Pancreas (tissue), 10 donors: ENCODE measurements at regions not wholly inside any gene's neighbourhood (a gene's known extent, or its start where the extent isn't known, plus 50 kb on each side); places are given as distances from the start of the nearest gene placed in this dataset.
A peak's percentile ranks its signal among the peaks of the same experiment; 100 is the strongest.

Experiments
- ATAC-seq, 4 donors: fragments of 200-7000 bp; cut with Tn5 transposase; one replicate each; pipeline versions ENCODE4 v1.8.0 to v1.9.1; 2020; ENCODE audit warnings: mild to moderate bottlenecking in 4 of 4, moderate library complexity in 4 of 4
- DNase-seq, 6 donors: peaks; one replicate each; pipeline ENCODE4 v3.0.0-alpha.2; 2020
- FAIRE-seq: peaks from 2 replicates; lab custom pipeline; 2012; peaks lifted over from hg19 to GRCh38; lab: Jason Lieb, UNC
- H3K27ac ChIP-seq, 4 donors: fragments of 200-600 bp; sonication (generic); 1 replicate in 3 of 4; 2 replicates in 1 of 4; pipeline versions ENCODE4 v1.5.0 to v1.8.0; 2020
- H3K27me3 ChIP-seq, 4 donors: fragments of 200-600 bp; one replicate each; pipeline ENCODE4 v1.8.0; 2021
- H3K36me3 ChIP-seq, 3 donors: fragments of 200-600 bp; sonication (generic) in 1 of 3; one replicate each; pipeline versions ENCODE4 v1.5.0 to v1.8.0; 2020 to 2021
- H3K4me1 ChIP-seq, 3 donors: fragments of 200-600 bp; one replicate each; pipeline ENCODE4 v1.8.0; 2021
- H3K4me3 ChIP-seq, 4 donors: fragments of 200-600 bp; sonication (generic) in 2 of 4; one replicate each; pipeline versions ENCODE4 v1.5.0 to v1.8.0; 2020 to 2021
- H3K9me3 ChIP-seq, 4 donors: fragments of 200-600 bp; one replicate each; pipeline ENCODE4 v1.8.0; 2021
- WGBS, 2 donors: extraction: QIAGEN DNeasy Blood & Tissue Kit; methylation state at CpG; one replicate each; pipeline ENCODE4 v1.1.7; 2013; 5-methylcytosine and 5-hydroxymethylcytosine counted together
- intact Hi-C, 3 donors: fragments of 100-400 bp; cut with DNase I; formaldehyde crosslinking; loops; one replicate each; pipeline versions ENCODE4 v1.11.1 to v1.14.2; 2022
- TF ChIP-seq, protein P1 (sequence below), 4 donors: fragments of 200-600 bp; sonication (generic) in 3 of 4; IDR thresholded peaks; one replicate each; pipeline versions ENCODE4 v1.5.0 to v1.8.0; 2021; ENCODE audit warnings: antibody characterized with exemption in 4 of 4
- donor health status: healthy with polysubstance abuse.
- donor health status: DM: no; HTN: no; CAD: no; lungs with moderate emphysema.
- donor health status: DM: no; HTN: no; CAD: no.
- donor health status: control.
- donor health status: control.
- donor health status: Bipolar disorder and iron deficiency.
- donor health status: DM: yes; HTN: yes; CAD: no.
- donor health status: DM: no; HTN: no; CAD: no.
- donor health status: DM: no; HTN: no; CAD: no.
- donor health status: DM: yes; HTN: yes; CAD: no.

DNA sequence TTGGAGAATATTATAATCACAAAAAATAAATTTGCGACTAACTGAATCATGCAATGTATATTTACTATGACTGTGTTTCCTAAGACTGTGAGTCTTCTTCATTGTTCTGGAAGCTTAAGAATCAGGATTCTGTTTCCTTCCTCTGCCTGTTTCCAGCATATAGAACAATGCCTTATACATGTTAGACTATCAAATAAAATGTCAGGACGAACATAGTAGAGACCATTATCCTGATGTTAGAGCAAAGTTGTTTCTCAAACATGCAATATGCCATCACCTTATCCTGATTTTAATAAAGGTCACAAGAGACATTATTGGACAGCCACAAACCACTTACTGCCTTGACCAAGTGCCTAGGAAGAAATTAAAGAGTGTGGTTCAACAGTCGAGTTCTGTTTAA is 457.4 kb upstream of the AGTR1 start:
- Histone ChIP-seq H3K36me3 (no peaks in the 10 kb centered on the region), H3K27ac (no peak overlapping the region), H3K27me3 (no peaks in the 10 kb centered on the region), H3K4me3 (no peak overlapping the region), H3K4me1 (no peaks in the 10 kb centered on the region), H3K9me3 (no peaks in the 10 kb centered on the region)
- TF ChIP-seq, protein P1, sequence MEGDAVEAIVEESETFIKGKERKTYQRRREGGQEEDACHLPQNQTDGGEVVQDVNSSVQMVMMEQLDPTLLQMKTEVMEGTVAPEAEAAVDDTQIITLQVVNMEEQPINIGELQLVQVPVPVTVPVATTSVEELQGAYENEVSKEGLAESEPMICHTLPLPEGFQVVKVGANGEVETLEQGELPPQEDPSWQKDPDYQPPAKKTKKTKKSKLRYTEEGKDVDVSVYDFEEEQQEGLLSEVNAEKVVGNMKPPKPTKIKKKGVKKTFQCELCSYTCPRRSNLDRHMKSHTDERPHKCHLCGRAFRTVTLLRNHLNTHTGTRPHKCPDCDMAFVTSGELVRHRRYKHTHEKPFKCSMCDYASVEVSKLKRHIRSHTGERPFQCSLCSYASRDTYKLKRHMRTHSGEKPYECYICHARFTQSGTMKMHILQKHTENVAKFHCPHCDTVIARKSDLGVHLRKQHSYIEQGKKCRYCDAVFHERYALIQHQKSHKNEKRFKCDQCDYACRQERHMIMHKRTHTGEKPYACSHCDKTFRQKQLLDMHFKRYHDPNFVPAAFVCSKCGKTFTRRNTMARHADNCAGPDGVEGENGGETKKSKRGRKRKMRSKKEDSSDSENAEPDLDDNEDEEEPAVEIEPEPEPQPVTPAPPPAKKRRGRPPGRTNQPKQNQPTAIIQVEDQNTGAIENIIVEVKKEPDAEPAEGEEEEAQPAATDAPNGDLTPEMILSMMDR (IDR thresholded peaks at IDR 0.05) = no peak
- FAIRE-seq (no peak), DNase-seq (no peak), ATAC-seq (no peak)
- intact Hi-C loops = no loop called here
- WGBS, 2 donors = 72 to 82% methylated on average over 3 of the region's 3 CpGs

DNA sequence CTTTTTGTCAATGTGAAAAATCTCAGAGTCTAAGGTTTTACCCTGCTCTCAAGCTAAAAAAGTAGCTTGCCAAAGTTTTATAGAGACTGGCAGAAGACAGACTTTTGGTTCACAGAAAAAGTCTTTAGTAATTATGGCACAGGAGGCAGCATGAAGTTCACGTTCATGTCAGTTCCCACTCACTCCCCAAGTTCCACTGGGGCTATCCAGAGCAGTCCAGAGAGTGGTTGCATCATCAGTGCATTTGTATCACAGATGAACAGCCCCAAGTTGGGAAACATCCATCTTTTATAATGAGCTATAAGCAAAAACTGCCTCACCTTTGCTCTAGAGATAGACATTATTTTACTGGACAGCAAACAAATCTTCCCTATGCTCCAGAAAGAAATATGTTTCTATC is 454.1 kb upstream of the AGTR1 start:
- intact Hi-C loops = no loop called here
- Histone ChIP-seq H3K36me3 (no peaks in the 10 kb centered on the region), H3K4me1 (no peaks in the 10 kb centered on the region), H3K9me3 (no peaks in the 10 kb centered on the region), H3K27me3 (no peaks in the 10 kb centered on the region), H3K27ac (no peak overlapping the region), H3K4me3 (no peak overlapping the region)
- whole genome bisulfite sequencing, 2 donors = 78 to 80% methylated on average over 1 of the region's 1 CpG
- TF ChIP-seq, protein P1 (IDR thresholded peaks at IDR 0.05) = no peak
- DNase-seq (no peak), ATAC-seq (no peak), FAIRE-seq (no peak)

DNA sequence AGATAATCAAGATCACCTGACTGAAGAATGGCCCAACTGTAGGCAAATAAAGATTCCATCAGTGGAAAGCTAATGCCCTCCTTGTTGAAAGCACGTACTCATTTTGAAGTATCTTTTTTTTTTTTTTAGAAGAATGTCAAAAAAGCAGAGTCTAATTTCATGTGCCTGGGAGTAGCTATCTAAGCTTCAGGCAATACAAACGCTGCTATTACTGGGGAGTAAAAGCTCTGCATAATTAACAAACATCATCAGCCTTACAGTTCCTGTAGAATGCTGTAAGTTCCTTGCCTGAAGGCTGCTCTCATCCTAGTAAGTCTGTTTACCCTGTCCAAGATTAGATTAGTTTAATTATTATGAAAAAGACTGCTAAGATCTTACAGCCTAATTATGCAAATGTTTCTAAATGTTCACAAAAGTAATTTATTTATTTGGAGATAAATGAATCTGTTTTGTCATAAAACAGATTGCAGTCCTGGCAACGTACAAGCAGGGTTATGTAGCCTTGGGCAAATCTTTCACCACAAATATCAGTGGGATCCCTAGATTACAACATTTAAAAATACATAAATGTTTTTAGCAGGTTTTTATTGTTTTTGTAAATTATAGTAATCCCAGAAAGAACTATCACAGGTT is 451.3 kb upstream of the AGTR1 start:
- no peak overlapping the region for H3K4me3 ChIP-seq
- no peaks in the 10 kb centered on the region for H3K9me3 ChIP-seq
- FAIRE-seq (no peak), DNase-seq (no peak), ATAC-seq (no peak)
- H3K36me3 ChIP-seq = no peaks in the 10 kb centered on the region
- intact Hi-C loops = no loop called here
- TF ChIP-seq, protein P1 (IDR thresholded peaks at IDR 0.05) = no peak
- no peaks in the 10 kb centered on the region for H3K4me1 ChIP-seq
- H3K27me3 ChIP-seq = no peaks in the 10 kb centered on the region
- no peak overlapping the region for H3K27ac ChIP-seq
- WGBS, 2 donors = 34% methylated on average over 3 of the region's 3 CpGs

DNA sequence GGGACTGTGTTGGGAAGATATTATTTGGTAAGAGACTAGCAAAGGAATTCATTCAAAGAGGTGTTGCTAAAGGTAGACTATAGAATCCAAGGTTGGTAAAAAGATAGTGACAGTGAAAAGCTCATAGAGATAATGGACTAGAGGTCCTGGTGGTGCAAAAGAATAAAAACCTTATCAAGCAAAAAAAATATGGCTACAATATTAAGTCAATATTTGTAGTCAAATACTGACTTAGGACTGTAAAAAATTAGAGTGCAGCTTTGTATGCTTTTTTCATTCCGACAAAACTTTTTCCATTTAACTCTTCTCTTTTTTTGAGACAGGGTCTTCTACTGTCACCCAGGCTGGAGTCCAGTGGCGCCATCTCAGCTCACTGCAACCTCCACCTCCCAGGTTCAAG is 444.0 kb upstream of the AGTR1 start:
- 61 to 67% methylated on average over 2 of the region's 2 CpGs for WGBS, 2 donors
- H3K27ac ChIP-seq = no peak overlapping the region
- H3K4me3 ChIP-seq = no peak overlapping the region
- intact Hi-C loops = no loop called here
- TF ChIP-seq, protein P1 (IDR thresholded peaks at IDR 0.05) = no peak
- FAIRE-seq = no peak
- H3K27me3 ChIP-seq = no peaks in the 10 kb centered on the region
- no peak for DNase-seq
- H3K9me3 ChIP-seq = no peaks in the 10 kb centered on the region
- ATAC-seq = peak in 3 of 4 donors; percentile 63 to 85 (median 65)
- H3K4me1 ChIP-seq = peaks cover 6 to 8% (median 6%) of the 10 kb centered on the region in 3 donors
- H3K36me3 ChIP-seq = no peaks in the 10 kb centered on the region

DNA sequence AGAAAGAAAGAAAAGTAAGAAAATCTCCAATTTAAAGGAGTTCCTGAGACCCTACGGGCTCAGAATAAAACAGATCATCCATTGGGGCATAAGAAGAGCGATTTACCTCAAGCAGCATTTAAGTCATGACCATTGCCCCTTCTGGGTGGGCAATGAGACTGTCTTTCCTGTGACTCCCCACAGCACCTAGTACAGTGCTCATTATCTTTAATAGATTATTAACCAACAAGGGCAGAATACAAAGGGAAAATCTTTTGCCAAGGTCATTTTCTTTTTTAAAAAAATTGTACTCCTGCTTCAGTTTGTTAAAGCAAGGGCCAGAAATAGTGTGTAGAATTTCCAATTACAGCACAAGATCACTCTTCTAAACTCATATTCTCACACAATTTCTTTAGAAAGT is 443.3 kb upstream of the AGTR1 start:
- no peak overlapping the region for H3K4me3 ChIP-seq
- peaks cover 6 to 8% (median 6%) of the 10 kb centered on the region in 3 donors for H3K4me1 ChIP-seq
- WGBS, 2 donors = 93 to 96% methylated on average over 2 of the region's 2 CpGs
- H3K27ac ChIP-seq = no peak overlapping the region
- FAIRE-seq = no peak
- intact Hi-C loops = no loop called here
- H3K27me3 ChIP-seq = no peaks in the 10 kb centered on the region
- DNase-seq = no peak
- peak in 3 of 4 donors; percentile 36 to 75 (median 40) for ATAC-seq
- TF ChIP-seq, protein P1 (IDR thresholded peaks at IDR 0.05) = no peak
- no peaks in the 10 kb centered on the region for H3K9me3 ChIP-seq
- H3K36me3 ChIP-seq = no peaks in the 10 kb centered on the region
